PC-3 (cell line): ENCODE measurements at regions not wholly inside any gene's neighbourhood (a gene's known extent, or its start where the extent isn't known, plus 50 kb on each side); places are given as distances from the start of the nearest gene placed in this dataset.

Experiments used
- ATAC-seq: fragments of 200-7000 bp; cut with Tn5 transposase; 2 replicates; pipeline ENCODE4 v1.9.1; 2020; ENCODE audit warnings: mild to moderate bottlenecking, moderate library complexity
- BruUV-seq: library from RNA; stranded (reverse); fragments of 400-500 nt; replicated peaks from 2 replicates; lab custom pipeline; 2021; lab: Mats Ljungman, UMichigan
- CTCF ChIA-PET: fragments of 300-600 bp; sonication (Branson Sonifier 250); formaldehyde crosslinking; loops from one replicate; lab custom pipeline; 2022; ENCODE audit warnings: antibody characterized with exemption; lab: Charles Lee
- POLR2A ChIA-PET: fragments of 300-600 bp; sonication (Branson Sonifier 250); formaldehyde crosslinking; loops from one replicate; lab custom pipeline; 2022; ENCODE audit warnings: antibody characterized with exemption; ENCODE audit not compliant: unreplicated experiment; lab: Charles Lee
- DNase-seq: peaks from one replicate; pipeline ENCODE4 v3.0.0-alpha.2; 2015
- H2AFZ ChIP-seq: fragments of 300-600 bp; sonication (generic); 2 replicates; pipeline ENCODE4 v1.6.0; 2016; ENCODE audit warnings: antibody characterized with exemption, low read length
- H3F3A ChIP-seq: fragments of 300-600 bp; sonication (generic); one replicate; pipeline ENCODE4 v1.6.0; 2017; ENCODE audit warnings: antibody characterized with exemption, low read length, control low read depth, mild to moderate bottlenecking; ENCODE audit not compliant: unreplicated experiment
- H3K27ac ChIP-seq: fragments of 300-600 bp; sonication (generic); 2 replicates; pipeline ENCODE4 v1.5.1; 2016; ENCODE audit warnings: mild to moderate bottlenecking, low read length
- H3K27me3 ChIP-seq: fragments of 300-600 bp; sonication (generic); 2 replicates; pipeline ENCODE4 v1.6.1; 2016; ENCODE audit warnings: low read length, mixed read lengths
- H3K36me3 ChIP-seq: fragments of 300-600 bp; sonication (generic); 2 replicates; pipeline ENCODE4 v1.6.1; 2016; ENCODE audit warnings: low read depth, mixed run types, low read length, mixed read lengths
- H3K4me1 ChIP-seq: fragments of 300-600 bp; sonication (generic); 2 replicates; pipeline ENCODE4 v1.5.1; 2016; ENCODE audit warnings: low read length; ENCODE audit not compliant: insufficient read depth
- H3K4me2 ChIP-seq: fragments of 300-600 bp; sonication (generic); 2 replicates; pipeline ENCODE4 v1.6.0; 2016; ENCODE audit warnings: low read length
- H3K4me3 ChIP-seq: fragments of 300-600 bp; sonication (generic); 2 replicates; pipeline ENCODE4 v1.5.1; 2016; ENCODE audit warnings: mild to moderate bottlenecking, low read length, mixed read lengths
- H3K79me2 ChIP-seq: fragments of 300-600 bp; sonication (generic); 2 replicates; pipeline ENCODE4 v1.6.1; 2017; ENCODE audit warnings: low read length, mixed read lengths
- H3K9ac ChIP-seq: fragments of 300-600 bp; sonication (generic); 2 replicates; pipeline ENCODE4 v1.6.0; 2016; ENCODE audit warnings: mild to moderate bottlenecking, low read length
- H3K9me2 ChIP-seq: fragments of 300-600 bp; sonication (generic); replicated peaks from 2 replicates; pipeline ENCODE4 v1.6.1; 2016; ENCODE audit warnings: mixed run types, low read length, mixed read lengths
- H3K9me3 ChIP-seq: fragments of 300-600 bp; sonication (generic); 2 replicates; pipeline ENCODE4 v1.6.1; 2016; ENCODE audit warnings: low read length, mixed read lengths
- H4K20me1 ChIP-seq: fragments of 300-600 bp; sonication (generic); 2 replicates; pipeline ENCODE4 v1.6.1; 2016; ENCODE audit warnings: low read length, mixed read lengths
- EZH2 ChIP-seq: fragments of 300-600 bp; sonication (generic); IDR thresholded peaks from one replicate; pipeline ENCODE4 v1.6.1; 2017; ENCODE audit warnings: antibody characterized with exemption, mild to moderate bottlenecking, low read length; ENCODE audit not compliant: unreplicated experiment
- EZH2phosphoT487 ChIP-seq: fragments of 300-600 bp; sonication (generic); IDR thresholded peaks from 2 replicates; pipeline ENCODE4 v1.6.1; 2018; ENCODE audit warnings: mild to moderate bottlenecking, antibody characterized with exemption, low read length, borderline replicate concordance
- intact Hi-C: fragments of 100-400 bp; cut with micrococcal nuclease; formaldehyde crosslinking; loops from 2 replicates; pipeline ENCODE4 v1.9.0; 2023
- TF ChIP-seq, protein P1 (sequence below): fragments of 300-600 bp; sonication (generic); conservative IDR thresholded peaks from 2 replicates; pipeline ENCODE4 v1.5.1; 2017; ENCODE audit warnings: antibody characterized with exemption, low read depth, mild to moderate bottlenecking, low read length

DNA sequence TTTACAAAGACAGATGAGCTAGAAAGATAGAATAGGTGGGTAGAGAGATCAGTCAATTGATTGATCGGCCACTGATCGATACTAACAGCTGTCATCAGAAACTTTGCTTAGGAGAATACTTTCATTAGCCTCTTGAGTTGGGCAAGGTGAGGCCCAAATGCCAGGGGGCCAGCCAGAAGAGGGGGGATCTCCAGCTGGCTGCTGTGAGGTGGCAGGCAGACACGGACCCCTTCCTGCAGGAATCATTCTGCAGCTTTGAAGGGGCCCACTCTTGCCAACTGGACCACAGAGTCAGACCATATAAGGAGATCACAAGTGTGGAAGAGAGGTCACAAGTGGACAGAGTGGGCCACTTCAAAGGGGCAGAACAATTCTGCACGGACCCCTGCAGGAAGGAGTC lies 62.9 kb upstream of the DOCK1 start:
- no TSS peak for BruUV-seq

DNA sequence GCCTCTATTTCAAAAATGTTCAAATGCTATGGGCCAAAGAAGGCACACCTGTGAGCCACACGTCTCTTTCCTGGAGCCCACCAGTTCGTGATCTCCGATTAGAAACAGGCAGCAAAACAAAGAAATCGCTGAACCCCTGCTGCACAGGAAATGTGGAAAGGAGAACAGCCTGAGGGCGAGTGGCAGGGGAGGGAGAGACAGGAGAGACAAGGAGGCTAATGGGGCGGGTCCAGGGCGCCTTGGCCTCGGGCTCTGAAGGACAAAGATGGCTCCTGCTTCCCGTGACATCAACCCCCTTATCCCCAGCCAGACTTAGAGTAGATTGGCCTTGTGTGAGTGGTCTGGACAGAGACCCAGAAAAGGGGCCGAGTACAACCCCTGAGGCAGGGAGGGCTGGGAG lies 62.4 kb upstream of the DOCK1 start:
- no peak overlapping the region for H3K9ac ChIP-seq
- H3K4me3 ChIP-seq, result no peak overlapping the region
- BruUV-seq, result no TSS peak
- no peaks in the 10 kb centered on the region for H3K4me1 ChIP-seq
- intact Hi-C loops, result no loop called here
- TF ChIP-seq, protein P1, sequence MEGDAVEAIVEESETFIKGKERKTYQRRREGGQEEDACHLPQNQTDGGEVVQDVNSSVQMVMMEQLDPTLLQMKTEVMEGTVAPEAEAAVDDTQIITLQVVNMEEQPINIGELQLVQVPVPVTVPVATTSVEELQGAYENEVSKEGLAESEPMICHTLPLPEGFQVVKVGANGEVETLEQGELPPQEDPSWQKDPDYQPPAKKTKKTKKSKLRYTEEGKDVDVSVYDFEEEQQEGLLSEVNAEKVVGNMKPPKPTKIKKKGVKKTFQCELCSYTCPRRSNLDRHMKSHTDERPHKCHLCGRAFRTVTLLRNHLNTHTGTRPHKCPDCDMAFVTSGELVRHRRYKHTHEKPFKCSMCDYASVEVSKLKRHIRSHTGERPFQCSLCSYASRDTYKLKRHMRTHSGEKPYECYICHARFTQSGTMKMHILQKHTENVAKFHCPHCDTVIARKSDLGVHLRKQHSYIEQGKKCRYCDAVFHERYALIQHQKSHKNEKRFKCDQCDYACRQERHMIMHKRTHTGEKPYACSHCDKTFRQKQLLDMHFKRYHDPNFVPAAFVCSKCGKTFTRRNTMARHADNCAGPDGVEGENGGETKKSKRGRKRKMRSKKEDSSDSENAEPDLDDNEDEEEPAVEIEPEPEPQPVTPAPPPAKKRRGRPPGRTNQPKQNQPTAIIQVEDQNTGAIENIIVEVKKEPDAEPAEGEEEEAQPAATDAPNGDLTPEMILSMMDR, result no peak
- TF ChIP-seq EZH2phosphoT487, result no peak
- no peak for TF ChIP-seq EZH2
- ATAC-seq (no peak), DNase-seq (no peak)
- no peaks in the 10 kb centered on the region for H3K9me3 ChIP-seq
- ChIA-PET CTCF (no interaction called here), POLR2A (no interaction called here)
- H3K27me3 ChIP-seq, result no peaks in the 10 kb centered on the region
- no peaks in the 10 kb centered on the region for H3K79me2 ChIP-seq
- no peak overlapping the region for H2AFZ ChIP-seq
- H3K36me3 ChIP-seq, result no peaks in the 10 kb centered on the region
- H3K9me2 ChIP-seq, result no peaks in the 10 kb centered on the region
- no peaks in the 10 kb centered on the region for H4K20me1 ChIP-seq
- H3K4me2 ChIP-seq, result no peak overlapping the region
- no peak overlapping the region for H3K27ac ChIP-seq
- no peaks in the 10 kb centered on the region for H3F3A ChIP-seq

More for the DNA sequence above, 62.9 kb upstream of the DOCK1 start:
- H2AFZ ChIP-seq, result no peak overlapping the region
- no peaks in the 10 kb centered on the region for H3K4me1 ChIP-seq
- H3K4me3 ChIP-seq, result no peak overlapping the region
- no peaks in the 10 kb centered on the region for H4K20me1 ChIP-seq
- ATAC-seq, result no peak
- TF ChIP-seq EZH2phosphoT487 (no peak), EZH2 (no peak)
- TF ChIP-seq, protein P1, result no peak
- no peak overlapping the region for H3K9ac ChIP-seq
- CTCF ChIA-PET, result no interaction called here
- POLR2A ChIA-PET, result no interaction called here
- intact Hi-C loops, result no loop called here
- H3F3A ChIP-seq, result no peaks in the 10 kb centered on the region
- H3K27me3 ChIP-seq, result no peaks in the 10 kb centered on the region
- no peaks in the 10 kb centered on the region for H3K9me3 ChIP-seq
- no peak for DNase-seq
- no peak overlapping the region for H3K27ac ChIP-seq
- no peak overlapping the region for H3K4me2 ChIP-seq
- H3K9me2 ChIP-seq, result no peaks in the 10 kb centered on the region
- no peaks in the 10 kb centered on the region for H3K36me3 ChIP-seq
- no peaks in the 10 kb centered on the region for H3K79me2 ChIP-seq

DNA sequence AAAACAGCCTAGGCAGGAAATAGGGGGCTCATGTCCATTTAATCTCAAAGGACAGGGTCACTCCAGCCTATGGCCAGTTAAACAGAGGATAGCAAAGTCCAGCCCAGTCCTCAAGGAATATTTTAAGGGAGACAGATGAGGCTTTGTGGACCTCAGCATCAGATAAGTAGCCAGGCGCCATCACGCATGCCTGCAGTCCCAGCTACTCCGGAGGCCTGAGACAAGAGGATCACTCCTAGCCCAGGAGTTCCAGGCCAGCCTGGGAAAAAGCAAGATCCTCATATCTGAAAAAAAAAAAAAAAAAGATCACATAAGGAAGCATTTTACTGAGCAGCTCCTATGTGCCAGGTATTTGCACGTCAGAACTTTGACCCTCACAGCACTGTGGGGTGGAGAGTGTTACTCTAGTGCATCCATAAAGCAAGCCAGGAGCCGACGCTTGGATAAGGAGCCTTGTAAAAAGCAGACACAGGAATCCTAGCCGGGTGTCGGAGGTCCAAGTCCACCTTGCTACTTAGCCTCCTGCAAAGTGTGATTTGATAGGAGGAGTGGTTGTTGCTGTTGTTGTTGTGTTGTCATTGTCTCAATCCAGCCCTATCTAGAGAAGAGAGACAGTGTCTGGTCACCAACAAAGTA lies 61.8 kb upstream of the DOCK1 start:
- BruUV-seq, result no TSS peak
- ChIA-PET CTCF (no interaction called here), POLR2A (no interaction called here)
- TF ChIP-seq, protein P1, result no peak
- TF ChIP-seq EZH2, result no peak
- no peak for TF ChIP-seq EZH2phosphoT487
- ATAC-seq (no peak), DNase-seq (no peak)
- H3K27me3 ChIP-seq, result no peaks in the 10 kb centered on the region
- H3K79me2 ChIP-seq, result no peaks in the 10 kb centered on the region
- no peak overlapping the region for H3K4me3 ChIP-seq
- intact Hi-C loops, result no loop called here
- no peaks in the 10 kb centered on the region for H3K36me3 ChIP-seq
- no peaks in the 10 kb centered on the region for H3K9me2 ChIP-seq
- no peaks in the 10 kb centered on the region for H3K9me3 ChIP-seq
- no peak overlapping the region for H3K9ac ChIP-seq
- no peaks in the 10 kb centered on the region for H4K20me1 ChIP-seq
- H3K4me1 ChIP-seq, result no peaks in the 10 kb centered on the region
- no peak overlapping the region for H3K27ac ChIP-seq
- H3K4me2 ChIP-seq, result no peak overlapping the region
- no peaks in the 10 kb centered on the region for H3F3A ChIP-seq
- H2AFZ ChIP-seq, result no peak overlapping the region
